ENCODE measurements at regions not wholly inside any gene's neighbourhood (a gene's known extent, or its start where the extent isn't known, plus 50 kb on each side); places are given as distances from the start of the nearest gene placed in this dataset.
"Not testable (repeated sequence)": the region's sequence is repeated elsewhere in the genome, so short reads cannot be mapped to it uniquely, and the experiment has no call there.

DNA sequence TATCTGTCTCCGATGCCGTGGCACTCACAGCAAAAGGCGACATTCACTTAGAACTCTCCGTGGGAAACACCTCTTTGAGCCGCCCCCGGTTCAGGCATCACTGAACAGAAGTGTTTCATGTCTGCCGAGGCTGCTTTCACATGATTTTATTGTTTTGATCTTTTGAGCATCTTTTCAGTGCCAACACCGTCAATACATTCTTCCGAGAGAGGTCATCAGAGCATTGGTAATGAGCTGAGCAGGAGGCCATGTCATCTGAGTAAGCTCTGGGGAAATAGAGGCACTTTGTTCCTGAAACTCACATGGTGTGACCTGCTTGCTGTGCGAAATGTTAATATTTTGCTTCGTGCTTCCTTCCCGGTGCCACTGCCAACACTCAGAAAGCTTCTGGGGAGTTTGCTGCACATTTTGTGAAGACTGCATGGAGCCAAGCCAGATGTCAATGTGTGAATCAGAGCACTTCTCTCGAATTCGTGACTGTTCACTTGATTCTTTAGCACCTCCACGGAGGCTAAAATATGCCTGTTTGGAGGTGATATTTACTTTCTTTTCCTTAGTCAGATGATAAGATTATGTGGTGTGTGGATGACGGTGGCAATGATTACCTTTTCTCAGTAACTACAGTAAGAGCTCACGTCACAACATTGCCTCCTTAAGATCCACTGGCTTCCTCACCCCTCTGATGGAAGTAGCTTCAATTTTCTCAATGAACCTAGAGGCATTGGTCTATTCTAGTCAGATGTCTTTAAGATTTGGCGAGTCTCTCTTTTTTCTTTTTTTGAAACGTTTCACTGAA, 222.3 kb upstream of the HS3ST1 start:
- Histone ChIP-seq H3K4me1 (no peaks in the 10 kb centered on the region), H3K27ac (no peak overlapping the region), H3K27me3 (no peaks in the 10 kb centered on the region), H3K36me3 (no peaks in the 10 kb centered on the region), H3K9me3 (no peaks in the 10 kb centered on the region), H3K4me3 (no peak overlapping the region)
- in situ Hi-C loops (cut with MboI; ENCODE audit: low sequenced_read_pairs in 4 of 4), result no loop called here
- no peak for ATAC-seq
- intact Hi-C loops (cut with DNase I; ENCODE audit: low total_unique reads), result no loop called here
- no peak for DNase-seq
- no peak for TF ChIP-seq POLR2A (IDR thresholded peaks at IDR 0.05)
- TF ChIP-seq, protein P1, sequence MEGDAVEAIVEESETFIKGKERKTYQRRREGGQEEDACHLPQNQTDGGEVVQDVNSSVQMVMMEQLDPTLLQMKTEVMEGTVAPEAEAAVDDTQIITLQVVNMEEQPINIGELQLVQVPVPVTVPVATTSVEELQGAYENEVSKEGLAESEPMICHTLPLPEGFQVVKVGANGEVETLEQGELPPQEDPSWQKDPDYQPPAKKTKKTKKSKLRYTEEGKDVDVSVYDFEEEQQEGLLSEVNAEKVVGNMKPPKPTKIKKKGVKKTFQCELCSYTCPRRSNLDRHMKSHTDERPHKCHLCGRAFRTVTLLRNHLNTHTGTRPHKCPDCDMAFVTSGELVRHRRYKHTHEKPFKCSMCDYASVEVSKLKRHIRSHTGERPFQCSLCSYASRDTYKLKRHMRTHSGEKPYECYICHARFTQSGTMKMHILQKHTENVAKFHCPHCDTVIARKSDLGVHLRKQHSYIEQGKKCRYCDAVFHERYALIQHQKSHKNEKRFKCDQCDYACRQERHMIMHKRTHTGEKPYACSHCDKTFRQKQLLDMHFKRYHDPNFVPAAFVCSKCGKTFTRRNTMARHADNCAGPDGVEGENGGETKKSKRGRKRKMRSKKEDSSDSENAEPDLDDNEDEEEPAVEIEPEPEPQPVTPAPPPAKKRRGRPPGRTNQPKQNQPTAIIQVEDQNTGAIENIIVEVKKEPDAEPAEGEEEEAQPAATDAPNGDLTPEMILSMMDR (IDR thresholded peaks at IDR 0.05 in 4 of 5, conservative IDR thresholded peaks at IDR 0.05 in 1 of 5), result no peak

DNA sequence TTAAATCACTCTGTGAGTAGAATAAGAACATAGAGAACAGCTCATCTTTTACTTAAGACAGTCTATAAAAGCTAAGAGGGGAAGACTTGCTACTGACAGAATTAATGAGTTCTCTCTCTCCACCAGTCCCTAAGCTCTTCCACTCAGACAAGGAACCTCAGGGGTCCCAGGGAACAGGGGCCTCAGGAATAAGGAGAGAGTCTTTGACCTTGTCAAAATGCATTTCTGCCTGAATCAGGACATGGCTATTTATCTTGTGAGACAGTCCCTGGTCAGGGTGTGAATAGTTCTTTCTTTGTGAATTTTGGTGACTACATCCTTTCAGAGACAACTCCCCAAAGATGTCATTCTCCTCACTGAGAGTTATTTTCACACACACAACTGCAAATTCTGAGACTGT, 218.7 kb upstream of the HS3ST1 start:
- no peak overlapping the region for H3K4me3 ChIP-seq
- no peaks in the 10 kb centered on the region for H3K36me3 ChIP-seq
- ATAC-seq (no peak), DNase-seq (no peak)
- intact Hi-C loops (cut with DNase I; ENCODE audit: low total_unique reads), result no loop called here
- H3K27me3 ChIP-seq, result no peaks in the 10 kb centered on the region
- H3K27ac ChIP-seq, result no peak overlapping the region
- in situ Hi-C loops (cut with MboI; ENCODE audit: low sequenced_read_pairs in 4 of 4), result no loop called here
- H3K4me1 ChIP-seq, result no peaks in the 10 kb centered on the region
- TF ChIP-seq, protein P1 (IDR thresholded peaks at IDR 0.05 in 4 of 5, conservative IDR thresholded peaks at IDR 0.05 in 1 of 5), result no peak
- TF ChIP-seq POLR2A (IDR thresholded peaks at IDR 0.05), result no peak
- no peaks in the 10 kb centered on the region for H3K9me3 ChIP-seq

DNA sequence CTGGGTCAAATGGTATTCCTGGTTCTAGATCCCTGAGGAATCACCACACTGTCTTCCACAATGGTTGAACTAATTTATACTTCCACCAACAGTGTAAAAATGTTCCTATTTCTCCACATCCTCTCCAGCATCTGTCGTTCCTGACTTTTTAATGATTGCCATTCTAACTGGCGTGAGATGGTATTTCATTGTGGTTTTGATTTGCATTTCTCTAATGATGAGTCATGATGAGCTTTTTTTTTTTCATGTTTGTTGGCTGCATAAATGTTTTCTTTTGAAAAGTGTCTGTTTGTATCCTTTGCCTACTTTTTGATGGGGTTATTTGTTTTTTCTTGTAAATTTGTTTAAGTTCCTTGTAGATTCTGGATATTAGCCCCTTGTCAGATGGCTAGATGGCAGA, 214.4 kb upstream of the HS3ST1 start:
- H3K27me3 ChIP-seq; H3K27ac ChIP-seq; H3K4me3 ChIP-seq; H3K9me3 ChIP-seq; H3K36me3 ChIP-seq; in situ Hi-C loops (cut with MboI; ENCODE audit: low sequenced_read_pairs in 4 of 4); intact Hi-C loops (cut with DNase I; ENCODE audit: low total_unique reads); H3K4me1 ChIP-seq; ATAC-seq; DNase-seq: not testable (repeated sequence)

DNA sequence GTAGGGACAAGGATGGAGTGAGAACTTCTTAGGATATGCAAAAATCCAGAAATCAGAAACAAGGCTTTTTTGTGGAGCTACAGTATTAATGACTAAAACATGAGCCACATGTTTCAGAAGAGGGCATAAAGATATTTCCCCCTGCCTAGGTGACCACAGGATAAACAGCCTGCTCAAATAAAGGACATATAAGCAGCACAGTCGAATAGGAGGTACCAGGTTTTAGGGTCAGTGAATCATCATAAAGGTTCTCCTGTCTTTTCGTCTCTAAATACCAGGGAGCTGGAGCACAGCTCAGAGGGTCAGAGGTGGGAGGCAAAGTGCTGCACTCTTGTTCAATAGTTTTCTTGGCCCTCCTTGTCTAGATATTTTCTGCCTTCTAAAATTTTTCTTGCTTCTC, 211.9 kb upstream of the HS3ST1 start:
- H3K4me1 ChIP-seq, result no peaks in the 10 kb centered on the region
- no peak overlapping the region for H3K27ac ChIP-seq
- ATAC-seq (no peak), DNase-seq (no peak)
- no peak for TF ChIP-seq POLR2A (IDR thresholded peaks at IDR 0.05)
- TF ChIP-seq, protein P1 (IDR thresholded peaks at IDR 0.05 in 4 of 5, conservative IDR thresholded peaks at IDR 0.05 in 1 of 5), result no peak
- H3K4me3 ChIP-seq, result no peak overlapping the region
- intact Hi-C loops (cut with DNase I; ENCODE audit: low total_unique reads), result no loop called here
- no peaks in the 10 kb centered on the region for H3K9me3 ChIP-seq
- H3K27me3 ChIP-seq, result no peaks in the 10 kb centered on the region
- H3K36me3 ChIP-seq, result no peaks in the 10 kb centered on the region
- in situ Hi-C loops (cut with MboI; ENCODE audit: low sequenced_read_pairs in 4 of 4), result no loop called here

DNA sequence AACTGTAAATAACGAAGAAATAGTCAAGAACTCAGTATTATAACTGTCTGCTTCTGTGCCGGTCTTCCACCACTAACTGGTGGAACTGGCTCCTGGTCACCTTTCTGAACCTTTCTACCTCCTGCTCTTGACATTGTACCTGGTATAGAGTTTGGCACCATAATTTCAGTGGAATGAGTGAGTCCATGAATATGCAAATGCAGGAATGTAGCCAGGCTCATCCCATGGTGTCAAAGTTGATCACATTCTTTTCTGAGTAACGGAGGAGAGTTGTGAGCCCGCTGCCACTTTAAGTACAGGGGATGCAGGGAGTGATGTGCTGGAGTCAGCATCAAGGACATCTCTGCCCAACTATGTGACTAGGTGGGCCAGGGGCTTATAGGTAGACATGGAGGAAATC, 207.9 kb upstream of the HS3ST1 start:
- TF ChIP-seq POLR2A (IDR thresholded peaks at IDR 0.05), result no peak
- TF ChIP-seq, protein P1 (IDR thresholded peaks at IDR 0.05 in 4 of 5, conservative IDR thresholded peaks at IDR 0.05 in 1 of 5), result no peak
- DNase-seq (no peak), ATAC-seq (no peak)
- intact Hi-C loops (cut with DNase I; ENCODE audit: low total_unique reads), result no loop called here
- in situ Hi-C loops (cut with MboI; ENCODE audit: low sequenced_read_pairs in 4 of 4), result no loop called here
- Histone ChIP-seq H3K4me3 (no peak overlapping the region), H3K4me1 (no peaks in the 10 kb centered on the region), H3K27ac (no peak overlapping the region), H3K36me3 (no peaks in the 10 kb centered on the region), H3K27me3 (no peaks in the 10 kb centered on the region), H3K9me3 (no peaks in the 10 kb centered on the region)
